ENCODE measurements at regions not wholly inside any gene's neighbourhood (a gene's known extent, or its start where the extent isn't known, plus 50 kb on each side); places are given as distances from the start of the nearest gene placed in this dataset.
"Not testable (repeated sequence)": the region's sequence is repeated elsewhere in the genome, so short reads cannot be mapped to it uniquely, and the experiment has no call there.

DNA sequence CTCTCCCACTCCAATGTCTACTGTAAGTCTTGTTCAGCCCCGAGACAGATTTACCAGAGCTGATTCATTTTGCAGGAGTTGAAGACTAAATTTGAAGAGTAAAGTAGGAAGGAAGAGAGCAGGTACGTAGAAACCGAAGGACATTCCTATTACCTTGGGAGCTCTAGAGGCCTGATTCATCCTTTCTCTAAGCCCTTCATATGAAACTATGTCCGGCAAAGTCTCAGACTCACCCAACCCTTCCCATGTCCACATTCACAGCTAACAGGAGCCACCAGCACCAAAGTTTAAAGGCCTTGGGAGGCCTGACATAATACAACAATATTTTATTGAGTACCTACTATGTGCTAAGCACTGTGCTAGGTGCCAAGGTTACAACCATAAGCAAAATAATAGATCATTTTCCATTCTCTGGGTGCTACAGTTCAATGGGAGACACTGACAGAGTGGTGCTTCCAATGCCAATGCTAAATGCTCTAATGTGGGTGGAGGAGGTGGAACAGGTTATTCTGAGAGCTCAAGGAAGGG, 86.6 kb downstream of the PHLDA1 start:
- H3K4me3 Mint-ChIP-seq = no peak overlapping the region
- Histone ChIP-seq H2AFZ (replicated peaks) (no peak overlapping the region), H3K9ac (no peak overlapping the region)

GRCh38 chr12:75944097-75944904, 87.3 kb downstream of the PHLDA1 start:
- no peak for DNase-seq (ENCODE audit: low spot score)
- Histone ChIP-seq H3K27ac (no peak overlapping the region), H3K27me3 (no peaks in the 10 kb centered on the region), H3K36me3 (no peaks in the 10 kb centered on the region), H3K4me3 (no peak overlapping the region), H4K20me1 (ENCODE audit: low read depth) (no peaks in the 10 kb centered on the region), H3K79me2 (ENCODE audit: low read depth) (no peaks in the 10 kb centered on the region), H3K9me3 (ENCODE audit: low read depth) (no peaks in the 10 kb centered on the region), H3F3A (ENCODE audit: low read depth) (peaks cover 6% of the 10 kb centered on the region), H3K4me2 (no peak overlapping the region), H3K4me1 (no peaks in the 10 kb centered on the region), H3K9ac (no peak overlapping the region), H2AFZ (replicated peaks) (no peak overlapping the region)
- H3K4me1 Mint-ChIP-seq = peaks cover 7% of the 10 kb centered on the region
- TF ChIP-seq EZH2phosphoT487 (IDR thresholded peaks at IDR 0.05) (no peak), EZH2 (IDR thresholded peaks at IDR 0.05) (no peak)
- TF ChIP-seq, protein P1, sequence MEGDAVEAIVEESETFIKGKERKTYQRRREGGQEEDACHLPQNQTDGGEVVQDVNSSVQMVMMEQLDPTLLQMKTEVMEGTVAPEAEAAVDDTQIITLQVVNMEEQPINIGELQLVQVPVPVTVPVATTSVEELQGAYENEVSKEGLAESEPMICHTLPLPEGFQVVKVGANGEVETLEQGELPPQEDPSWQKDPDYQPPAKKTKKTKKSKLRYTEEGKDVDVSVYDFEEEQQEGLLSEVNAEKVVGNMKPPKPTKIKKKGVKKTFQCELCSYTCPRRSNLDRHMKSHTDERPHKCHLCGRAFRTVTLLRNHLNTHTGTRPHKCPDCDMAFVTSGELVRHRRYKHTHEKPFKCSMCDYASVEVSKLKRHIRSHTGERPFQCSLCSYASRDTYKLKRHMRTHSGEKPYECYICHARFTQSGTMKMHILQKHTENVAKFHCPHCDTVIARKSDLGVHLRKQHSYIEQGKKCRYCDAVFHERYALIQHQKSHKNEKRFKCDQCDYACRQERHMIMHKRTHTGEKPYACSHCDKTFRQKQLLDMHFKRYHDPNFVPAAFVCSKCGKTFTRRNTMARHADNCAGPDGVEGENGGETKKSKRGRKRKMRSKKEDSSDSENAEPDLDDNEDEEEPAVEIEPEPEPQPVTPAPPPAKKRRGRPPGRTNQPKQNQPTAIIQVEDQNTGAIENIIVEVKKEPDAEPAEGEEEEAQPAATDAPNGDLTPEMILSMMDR (IDR thresholded peaks at IDR 0.05) = no peak
- no peak overlapping the region for H3K27ac Mint-ChIP-seq
- peaks cover 4% of the 10 kb centered on the region for H3K27me3 Mint-ChIP-seq (ENCODE audit: insufficient read depth, low read depth)
- no peak overlapping the region for H3K4me3 Mint-ChIP-seq
- no peaks in the 10 kb centered on the region for H3K36me3 Mint-ChIP-seq
- H3K9me3 Mint-ChIP-seq = peaks cover 9% of the 10 kb centered on the region

More for the DNA sequence above, 86.6 kb downstream of the PHLDA1 start:
- no peak overlapping the region for H3K27ac Mint-ChIP-seq
- H3K79me2 ChIP-seq (ENCODE audit: low read depth) = no peaks in the 10 kb centered on the region
- DNase-seq (ENCODE audit: low spot score) = no peak
- H4K20me1 ChIP-seq (ENCODE audit: low read depth) = no peaks in the 10 kb centered on the region
- peaks cover 6% of the 10 kb centered on the region for H3F3A ChIP-seq (ENCODE audit: low read depth)
- peaks cover 7% of the 10 kb centered on the region for H3K4me1 Mint-ChIP-seq
- H3K36me3 ChIP-seq = no peaks in the 10 kb centered on the region
- no peak overlapping the region for H3K4me2 ChIP-seq
- no peaks in the 10 kb centered on the region for H3K4me1 ChIP-seq
- H3K9me3 Mint-ChIP-seq = peaks cover 6% of the 10 kb centered on the region
- H3K27me3 ChIP-seq = no peaks in the 10 kb centered on the region
- H3K9me3 ChIP-seq (ENCODE audit: low read depth) = no peaks in the 10 kb centered on the region
- peaks cover 4% of the 10 kb centered on the region for H3K27me3 Mint-ChIP-seq (ENCODE audit: insufficient read depth, low read depth)
- no peak for TF ChIP-seq EZH2 (IDR thresholded peaks at IDR 0.05)
- TF ChIP-seq, protein P1 (IDR thresholded peaks at IDR 0.05) = no peak
- TF ChIP-seq EZH2phosphoT487 (IDR thresholded peaks at IDR 0.05) = no peak
- no peak overlapping the region for H3K4me3 ChIP-seq
- H3K36me3 Mint-ChIP-seq = no peaks in the 10 kb centered on the region
- H3K27ac ChIP-seq = no peak overlapping the region

DNA sequence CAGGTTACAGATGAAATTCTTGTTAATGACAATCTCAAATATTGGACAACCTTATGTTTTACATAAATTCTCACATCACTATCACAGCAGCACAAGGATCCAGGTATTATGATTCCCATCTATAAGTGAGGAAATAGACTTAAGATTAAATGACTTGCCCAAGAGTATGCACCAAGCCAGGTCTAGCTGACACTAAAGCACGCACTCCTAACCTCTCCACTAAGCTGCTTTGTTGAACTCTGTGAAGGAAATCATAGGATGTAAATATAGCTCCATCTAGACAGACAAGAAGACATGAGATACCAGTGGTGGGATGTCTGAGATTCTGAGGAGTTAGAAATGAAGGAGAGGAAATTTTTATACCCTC, 87.9 kb downstream of the PHLDA1 start:
- Mint-ChIP-seq H3K4me1 (peaks cover 7% of the 10 kb centered on the region), H3K27ac (no peak overlapping the region), H3K9me3 (peaks cover 9% of the 10 kb centered on the region), H3K4me3 (no peak overlapping the region), H3K27me3 (ENCODE audit: insufficient read depth, low read depth) (peaks cover 4% of the 10 kb centered on the region), H3K36me3 (no peaks in the 10 kb centered on the region)
- Histone ChIP-seq H3K4me1 (no peaks in the 10 kb centered on the region), H4K20me1 (ENCODE audit: low read depth) (no peaks in the 10 kb centered on the region), H3K36me3 (no peaks in the 10 kb centered on the region), H3K27me3 (no peaks in the 10 kb centered on the region), H3K27ac (no peak overlapping the region), H3K79me2 (ENCODE audit: low read depth) (no peaks in the 10 kb centered on the region), H3K9ac (no peak overlapping the region), H3K4me2 (no peak overlapping the region), H3K4me3 (no peak overlapping the region), H3F3A (ENCODE audit: low read depth) (peaks cover 6% of the 10 kb centered on the region), H3K9me3 (ENCODE audit: low read depth) (no peaks in the 10 kb centered on the region), H2AFZ (replicated peaks) (no peak overlapping the region)
- DNase-seq (ENCODE audit: low spot score) = no peak
- TF ChIP-seq, protein P1 (IDR thresholded peaks at IDR 0.05) = no peak
- TF ChIP-seq EZH2phosphoT487 (IDR thresholded peaks at IDR 0.05) (no peak), EZH2 (IDR thresholded peaks at IDR 0.05) (no peak)

- H3K4me2 ChIP-seq; H3K4me3 ChIP-seq; H3K27me3 Mint-ChIP-seq (ENCODE audit: insufficient read depth, low read depth); DNase-seq (ENCODE audit: low spot score); H3K9ac ChIP-seq; H3K4me3 Mint-ChIP-seq; H2AFZ ChIP-seq (replicated peaks); H3K27ac Mint-ChIP-seq; H4K20me1 ChIP-seq (ENCODE audit: low read depth); H3K4me1 ChIP-seq; H3K27me3 ChIP-seq; H3K36me3 ChIP-seq; H3K27ac ChIP-seq; H3K9me3 ChIP-seq (ENCODE audit: low read depth); H3K36me3 Mint-ChIP-seq; H3K4me1 Mint-ChIP-seq; H3K9me3 Mint-ChIP-seq; H3F3A ChIP-seq (ENCODE audit: low read depth); H3K79me2 ChIP-seq (ENCODE audit: low read depth): not testable (repeated sequence)
Observed at GRCh38 chr12:75941661-75942060, 89.9 kb downstream of the PHLDA1 start.
